CD14-positive monocyte (primary cell): ENCODE measurements at regions not wholly inside any gene's neighbourhood (a gene's known extent, or its start where the extent isn't known, plus 50 kb on each side); places are given as distances from the start of the nearest gene placed in this dataset.
"Not testable (repeated sequence)": the region's sequence is repeated elsewhere in the genome, so short reads cannot be mapped to it uniquely, and the experiment has no call there.

Experiments
- DNase-seq, 3 donors: peaks; one replicate each; pipeline ENCODE4 v3.0.0-alpha.2; 2011 to 2022
- H2AFZ ChIP-seq: 2 replicates; pipeline ENCODE4 v1.6.0; 2012; ENCODE audit warnings: mild to moderate bottlenecking, low read depth, low read length, inconsistent platforms; ENCODE audit not compliant: insufficient read depth, poor library complexity, severe bottlenecking
- H3K27ac ChIP-seq, 2 donors: 1 replicate in 1 of 2; 2 replicates in 1 of 2; pipeline ENCODE4 v1.5.1; 2012 to 2013; ENCODE audit warnings: low read length in 2 of 2, control low read depth in 1 of 2, inconsistent platforms in 1 of 2, low read depth in 1 of 2, mild to moderate bottlenecking in 1 of 2
- H3K27me3 ChIP-seq, 2 donors: one replicate each; pipeline versions ENCODE4 v1.6.0 to v1.6.1; 2011 to 2013; ENCODE audit warnings: low read length in 2 of 2; ENCODE audit not compliant: control insufficient read depth in 2 of 2, insufficient read depth in 2 of 2
- H3K36me3 ChIP-seq, 2 donors: replicated peaks in 1 of 2; 1 replicate in 1 of 2; 2 replicates in 1 of 2; pipeline versions ENCODE4 v1.5.1 to v1.6.1; 2012 to 2013; ENCODE audit warnings: low read length in 2 of 2, control low read depth in 1 of 2, inconsistent platforms in 1 of 2, mild to moderate bottlenecking in 1 of 2; ENCODE audit not compliant: insufficient read depth in 2 of 2, control insufficient read depth in 1 of 2
- H3K4me1 ChIP-seq, 2 donors: 1 replicate in 1 of 2; 2 replicates in 1 of 2; pipeline versions ENCODE4 v1.5.1 to v1.6.1; 2012 to 2013; ENCODE audit warnings: low read length in 2 of 2, control low read depth in 1 of 2, inconsistent platforms in 1 of 2, mild to moderate bottlenecking in 1 of 2, moderate library complexity in 1 of 2; ENCODE audit not compliant: insufficient read depth in 2 of 2, control insufficient read depth in 1 of 2
- H3K4me2 ChIP-seq: replicated peaks from 2 replicates; pipeline ENCODE3; 2012; ENCODE audit warnings: low read length, moderate library complexity, mild to moderate bottlenecking; ENCODE audit not compliant: poor library complexity, severe bottlenecking; ENCODE audit errors: extremely low read depth
- H3K4me3 ChIP-seq, 3 experiments: fragments of 200-600 bp in 1 of 3; sonication (generic) in 1 of 3; replicated peaks in 1 of 3; 1 replicate in 2 of 3; 2 replicates in 1 of 3; pipeline ENCODE4 v1.5.1; 2011 to 2013; ENCODE audit warnings: low read length in 3 of 3, mild to moderate bottlenecking in 3 of 3, control low read depth in 2 of 3, low read depth in 2 of 3, inconsistent platforms in 1 of 3, moderate library complexity in 1 of 3
- H3K79me2 ChIP-seq: 2 replicates; pipeline ENCODE4 v1.6.0; 2012; ENCODE audit warnings: mild to moderate bottlenecking, control low read depth, inconsistent platforms, low read length, moderate library complexity; ENCODE audit not compliant: insufficient read depth
- H3K9ac ChIP-seq: 2 replicates; pipeline ENCODE4 v1.6.0; 2017; ENCODE audit warnings: low read length, mild to moderate bottlenecking; ENCODE audit not compliant: insufficient read depth, poor library complexity, severe bottlenecking
- H3K9me3 ChIP-seq, 2 donors: replicated peaks in 1 of 2; 1 replicate in 1 of 2; 2 replicates in 1 of 2; pipeline versions ENCODE4 v1.5.1 to v1.6.1; 2012 to 2013; ENCODE audit warnings: low read length in 2 of 2, control low read depth in 1 of 2; ENCODE audit not compliant: control insufficient read depth in 1 of 2, insufficient read depth in 1 of 2
- H4K20me1 ChIP-seq: 2 replicates; pipeline ENCODE4 v1.6.0; 2012; ENCODE audit warnings: mild to moderate bottlenecking, low read length, control low read depth, moderate library complexity; ENCODE audit not compliant: insufficient read depth
- H3K27ac Mint-ChIP-seq, 7 donors: one replicate each; pipeline ENCODE4 v1.8.0; 2020; ENCODE audit warnings: mild to moderate bottlenecking in 7 of 7, mixed read lengths in 7 of 7, moderate library complexity in 6 of 7, inconsistent platforms in 2 of 7
- H3K27me3 Mint-ChIP-seq, 3 donors: one replicate each; pipeline ENCODE4 v1.8.0; 2021 to 2022; ENCODE audit warnings: low read depth in 3 of 3, mild to moderate bottlenecking in 3 of 3, mixed read lengths in 3 of 3, moderate library complexity in 3 of 3, inconsistent platforms in 1 of 3
- H3K36me3 Mint-ChIP-seq, 2 donors: one replicate each; pipeline ENCODE4 v1.8.0; 2020; ENCODE audit warnings: mixed read lengths in 2 of 2, inconsistent platforms in 1 of 2, mild to moderate bottlenecking in 1 of 2
- H3K4me1 Mint-ChIP-seq: one replicate; pipeline ENCODE4 v1.8.0; 2020; ENCODE audit warnings: mild to moderate bottlenecking, mixed read lengths
- H3K4me3 Mint-ChIP-seq, 2 donors: one replicate each; pipeline ENCODE4 v1.8.0; 2020; ENCODE audit warnings: mild to moderate bottlenecking in 2 of 2, mixed read lengths in 2 of 2, moderate library complexity in 1 of 2
- H3K9me3 Mint-ChIP-seq, 7 donors: one replicate each; pipeline ENCODE4 v1.8.0; 2020 to 2022; ENCODE audit warnings: mixed read lengths in 7 of 7, mild to moderate bottlenecking in 6 of 7, moderate library complexity in 6 of 7, inconsistent platforms in 2 of 7
- WGBS: methylation state at CpG from one replicate; pipeline ENCODE4 v1.1.5; 2013; ENCODE audit warnings: missing lambda C conversion rate; ENCODE audit not compliant: insufficient coverage; 5-methylcytosine and 5-hydroxymethylcytosine counted together
- intact Hi-C, 2 donors: fragments of 100-400 bp; cut with micrococcal nuclease; formaldehyde crosslinking; loops; one replicate each; pipeline versions ENCODE4 v1.15.0 to v1.15.1; 2023

DNA sequence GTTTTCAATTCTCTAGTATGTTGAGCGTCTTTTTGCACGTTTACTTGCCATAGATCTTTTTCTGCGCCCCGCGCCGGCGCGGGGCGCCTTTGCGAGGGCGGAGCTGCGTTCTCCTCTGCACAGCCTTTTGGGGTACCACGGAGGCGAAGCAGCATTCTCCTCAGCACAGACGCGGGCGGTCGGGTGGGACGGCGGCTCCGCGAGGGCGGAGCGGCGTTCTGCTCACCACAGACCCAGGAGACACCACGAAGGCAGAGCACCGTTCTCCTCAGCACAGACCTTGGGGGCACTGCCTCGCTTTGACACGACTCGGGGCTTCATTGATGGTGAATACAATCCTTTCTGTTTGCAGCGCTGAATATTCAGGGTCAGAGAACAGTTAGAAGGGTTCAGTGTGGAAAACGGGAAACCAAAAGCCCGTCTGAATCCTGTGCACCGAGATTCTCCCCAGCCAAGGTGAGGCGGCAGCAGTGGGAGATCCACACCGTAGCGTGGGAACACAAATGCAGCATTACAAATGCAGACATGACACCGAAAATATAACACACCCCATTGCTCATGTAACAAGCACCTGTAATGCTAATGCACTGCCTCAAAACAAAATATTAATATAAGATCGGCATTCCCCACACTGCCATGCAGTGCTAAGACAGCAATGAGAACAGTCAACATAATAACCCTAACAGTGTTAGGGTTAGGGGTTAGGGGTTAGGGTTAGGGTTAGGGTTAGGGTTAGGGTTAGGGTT is 190.7 kb upstream of the VIPR2 start:
- H3K27me3 Mint-ChIP-seq, H3K36me3 ChIP-seq, H3K4me3 Mint-ChIP-seq, DNase-seq, H3K4me2 ChIP-seq, H3K27ac Mint-ChIP-seq, H2AFZ ChIP-seq, H4K20me1 ChIP-seq, H3K27ac ChIP-seq, H3K36me3 Mint-ChIP-seq, H3K27me3 ChIP-seq, H3K4me1 ChIP-seq, H3K79me2 ChIP-seq, H3K4me1 Mint-ChIP-seq, H3K4me3 ChIP-seq, H3K9ac ChIP-seq, H3K9me3 ChIP-seq, intact Hi-C loops: not testable (repeated sequence)
- H3K9me3 Mint-ChIP-seq, result peaks cover 8 to 17% (median 14%) of the 10 kb centered on the region in 7 donors
- WGBS, result 64% methylated on average over 11 of the region's 39 CpGs

DNA sequence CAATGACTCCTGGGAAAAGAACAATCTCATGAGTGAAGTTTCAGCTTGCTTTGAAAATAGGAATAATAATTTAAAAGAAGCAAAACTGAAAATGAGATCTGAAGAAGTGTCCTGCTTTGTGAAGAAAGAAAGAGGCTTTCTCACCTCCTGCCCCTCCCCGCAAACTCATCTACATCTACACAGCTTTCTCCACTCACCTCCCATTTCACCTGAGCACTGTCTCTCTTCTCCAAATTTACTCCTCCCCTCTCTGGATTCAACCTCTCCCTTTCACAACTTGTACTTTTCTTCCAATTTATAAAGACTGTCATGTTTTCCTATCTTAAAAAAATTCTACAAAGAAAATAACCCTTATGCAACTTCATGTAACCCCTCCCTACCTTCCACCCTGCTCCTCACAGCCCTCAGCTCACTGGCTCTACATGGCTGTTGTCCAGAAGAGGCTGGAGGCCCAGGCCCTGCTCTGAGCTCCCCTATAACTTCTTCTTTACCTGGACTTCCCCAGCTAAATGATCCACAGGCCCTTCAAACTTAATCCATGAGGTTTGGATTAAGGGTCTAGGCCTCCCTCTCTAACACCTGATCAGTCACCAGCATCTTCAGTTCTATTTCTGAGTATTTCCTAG is 188.3 kb upstream of the VIPR2 start:
- no CpG with 5 or more reads among the region's 1 CpG for WGBS
- H4K20me1 ChIP-seq, H3K27me3 ChIP-seq, H3K27me3 Mint-ChIP-seq, H3K79me2 ChIP-seq, H3K27ac Mint-ChIP-seq, H3K4me1 Mint-ChIP-seq, H3K27ac ChIP-seq, H3K4me2 ChIP-seq, intact Hi-C loops, DNase-seq, H3K36me3 ChIP-seq, H2AFZ ChIP-seq, H3K4me1 ChIP-seq, H3K36me3 Mint-ChIP-seq, H3K4me3 Mint-ChIP-seq, H3K4me3 ChIP-seq, H3K9ac ChIP-seq: not testable (repeated sequence)
- peaks cover 9 to 30% (median 25%) of the 10 kb centered on the region in 7 donors for H3K9me3 Mint-ChIP-seq
- H3K9me3 ChIP-seq, result peaks cover 12 to 19% of the 10 kb centered on the region in 2 donors
